HUES48 (cell line): ENCODE measurements at regions not wholly inside any gene's neighbourhood (a gene's known extent, or its start where the extent isn't known, plus 50 kb on each side); places are given as distances from the start of the nearest gene placed in this dataset.
"Not testable (repeated sequence)": the region's sequence is repeated elsewhere in the genome, so short reads cannot be mapped to it uniquely, and the experiment has no call there.

Experiments
- H3K27ac ChIP-seq: one replicate; pipeline ENCODE4 v1.7.0; 2013; ENCODE audit warnings: low read depth, low read length, inconsistent platforms
- H3K27me3 ChIP-seq: 2 replicates; pipeline ENCODE4 v1.6.1; 2013; ENCODE audit warnings: mild to moderate bottlenecking, low read length; ENCODE audit not compliant: control insufficient read depth, insufficient read depth
- H3K36me3 ChIP-seq: 2 replicates; pipeline ENCODE4 v1.6.1; 2013; ENCODE audit warnings: low read length; ENCODE audit not compliant: control insufficient read depth, insufficient read depth
- H3K4me1 ChIP-seq: 2 replicates; pipeline ENCODE4 v1.6.1; 2013; ENCODE audit warnings: mild to moderate bottlenecking, low read length; ENCODE audit not compliant: control insufficient read depth, insufficient read depth
- H3K4me3 ChIP-seq: 2 replicates; pipeline ENCODE4 v1.5.1; 2013; ENCODE audit warnings: mild to moderate bottlenecking, low read depth, low read length
- H3K9ac ChIP-seq: 2 replicates; pipeline ENCODE4 v1.6.1; 2013; ENCODE audit warnings: mild to moderate bottlenecking, low read depth, low read length, moderate library complexity
- H3K9me3 ChIP-seq: 2 replicates; pipeline ENCODE4 v1.6.1; 2013; ENCODE audit warnings: low read length; ENCODE audit not compliant: control insufficient read depth, insufficient read depth

- no peaks in the 10 kb centered on the region for H3K36me3 ChIP-seq
These were observed 1534.6 kb downstream of the SI start for GRCh38 chr3:163543662-163544061.

GRCh38 chr3:163541629-163542028 is 1536.7 kb downstream of the SI start:
- Histone ChIP-seq H3K9me3 (no peaks in the 10 kb centered on the region), H3K4me3 (no peak overlapping the region), H3K9ac (no peak overlapping the region), H3K27me3 (no peaks in the 10 kb centered on the region), H3K27ac (no peak overlapping the region), H3K36me3 (no peaks in the 10 kb centered on the region), H3K4me1 (no peaks in the 10 kb centered on the region)

More at GRCh38 chr3:163543662-163544061, 1534.6 kb downstream of the SI start:
- no peak overlapping the region for H3K27ac ChIP-seq
- no peaks in the 10 kb centered on the region; the same call in 1 of the 2 replicates for H3K4me1 ChIP-seq
- no peaks in the 10 kb centered on the region for H3K27me3 ChIP-seq
- H3K4me3 ChIP-seq: no peak overlapping the region
- H3K9ac ChIP-seq: no peak overlapping the region
- no peaks in the 10 kb centered on the region for H3K9me3 ChIP-seq

GRCh38 chr3:163538387-163538786 is 1539.9 kb downstream of the SI start:
- H3K4me1 ChIP-seq: no peaks in the 10 kb centered on the region

GRCh38 chr3:163533381-163533780 is 1544.9 kb downstream of the SI start:
- Histone ChIP-seq H3K36me3 (no peaks in the 10 kb centered on the region), H3K27ac (no peak overlapping the region), H3K4me3 (no peak overlapping the region), H3K4me1 (no peaks in the 10 kb centered on the region), H3K9ac (no peak overlapping the region), H3K27me3 (no peaks in the 10 kb centered on the region), H3K9me3 (no peaks in the 10 kb centered on the region)

More at GRCh38 chr3:163538387-163538786, 1539.9 kb downstream of the SI start:
- Histone ChIP-seq H3K27me3 (no peaks in the 10 kb centered on the region), H3K4me3 (no peak overlapping the region), H3K36me3 (no peaks in the 10 kb centered on the region), H3K9me3 (no peaks in the 10 kb centered on the region), H3K27ac (no peak overlapping the region), H3K9ac (no peak overlapping the region)

GRCh38 chr3:163523375-163523774 is 1554.9 kb downstream of the SI start:
- Histone ChIP-seq H3K27me3 (no peaks in the 10 kb centered on the region), H3K4me3 (no peak overlapping the region), H3K27ac (no peak overlapping the region)

DNA sequence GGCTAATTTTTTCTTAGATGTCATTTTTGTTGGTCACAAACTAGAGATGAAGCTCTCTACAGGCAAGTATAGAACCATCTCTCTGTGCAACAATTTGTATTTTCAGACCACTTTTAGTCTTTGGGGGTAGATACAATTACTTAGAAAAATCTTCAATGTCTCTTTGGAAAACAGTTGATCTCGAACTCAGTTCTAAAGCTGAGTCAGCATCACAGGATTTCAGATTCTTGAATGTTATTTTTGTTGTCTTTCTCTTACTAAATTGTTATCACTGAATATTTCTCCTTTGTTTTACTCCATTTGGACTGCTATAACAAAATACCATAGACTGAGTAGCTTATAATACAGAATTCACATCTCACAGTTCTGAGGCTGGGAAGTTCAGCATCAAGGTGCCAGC is 1557.0 kb downstream of the SI start:
- H3K27ac ChIP-seq: no peak overlapping the region
- H3K36me3 ChIP-seq: no peaks in the 10 kb centered on the region
- no peak overlapping the region for H3K4me3 ChIP-seq
- H3K4me1 ChIP-seq: no peaks in the 10 kb centered on the region
- no peaks in the 10 kb centered on the region for H3K27me3 ChIP-seq
- no peaks in the 10 kb centered on the region for H3K9me3 ChIP-seq
- H3K9ac ChIP-seq: no peak overlapping the region

More at GRCh38 chr3:163523375-163523774, 1554.9 kb downstream of the SI start:
- no peaks in the 10 kb centered on the region for H3K9me3 ChIP-seq
- no peak overlapping the region for H3K9ac ChIP-seq
- no peaks in the 10 kb centered on the region for H3K36me3 ChIP-seq
- H3K4me1 ChIP-seq: no peaks in the 10 kb centered on the region

DNA sequence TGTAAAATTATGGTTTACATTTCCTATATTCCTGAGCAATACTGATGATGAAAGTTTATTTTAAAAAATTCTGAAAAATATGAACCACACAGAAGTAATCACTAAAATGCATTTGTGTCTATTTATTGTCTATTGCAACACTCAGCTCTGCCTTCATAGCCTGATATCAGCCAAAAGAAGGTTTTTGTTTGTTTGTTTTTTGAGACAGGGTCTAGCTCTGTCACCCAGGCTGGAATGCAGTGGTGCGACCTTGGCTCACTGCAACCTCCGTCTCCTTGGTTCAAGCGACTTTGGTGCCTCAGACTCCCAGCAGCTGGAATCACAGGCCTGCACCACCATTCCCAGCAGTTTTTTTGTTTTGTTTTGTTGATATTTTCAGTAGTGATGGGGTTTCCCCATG is 1560.2 kb downstream of the SI start:
- no peak overlapping the region for H3K27ac ChIP-seq
- no peak overlapping the region for H3K4me3 ChIP-seq
- H3K9me3 ChIP-seq: no peaks in the 10 kb centered on the region
- H3K27me3 ChIP-seq: no peaks in the 10 kb centered on the region
- no peaks in the 10 kb centered on the region for H3K36me3 ChIP-seq
- H3K9ac ChIP-seq: no peak overlapping the region
- no peaks in the 10 kb centered on the region for H3K4me1 ChIP-seq

- H3K27me3 ChIP-seq: no peaks in the 10 kb centered on the region
- H3K27ac ChIP-seq: no peak overlapping the region
- no peak overlapping the region for H3K4me3 ChIP-seq
- H3K4me1 ChIP-seq: no peaks in the 10 kb centered on the region
- no peak overlapping the region for H3K9ac ChIP-seq
- no peaks in the 10 kb centered on the region for H3K9me3 ChIP-seq
- H3K36me3 ChIP-seq: no peaks in the 10 kb centered on the region
These were observed 1565.1 kb downstream of the SI start for GRCh38 chr3:163513149-163513657.

DNA sequence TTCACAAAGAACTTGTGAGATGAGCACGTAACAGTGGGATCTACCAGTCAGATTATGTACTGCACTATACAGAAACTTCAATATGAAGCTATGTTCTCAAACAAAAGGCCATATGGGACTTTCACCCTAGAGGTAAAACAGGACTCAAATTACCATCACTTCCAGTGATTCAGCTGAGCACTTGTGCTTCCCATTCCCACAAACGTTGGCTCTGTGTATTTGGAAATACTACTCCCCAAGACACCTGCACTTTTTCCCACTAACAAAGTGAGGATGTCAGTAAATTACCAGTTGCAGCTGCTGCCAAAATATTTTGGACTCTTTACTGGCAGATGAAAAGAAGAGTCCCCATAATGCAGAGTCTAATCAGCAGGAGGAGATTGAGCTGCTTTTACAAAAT is 1570.1 kb downstream of the SI start:
- Histone ChIP-seq H3K36me3 (no peaks in the 10 kb centered on the region), H3K27ac (no peak overlapping the region), H3K9ac (no peak overlapping the region), H3K4me1 (no peaks in the 10 kb centered on the region), H3K27me3 (no peaks in the 10 kb centered on the region), H3K4me3 (no peak overlapping the region), H3K9me3 (no peaks in the 10 kb centered on the region)

- Histone ChIP-seq H3K9ac (no peak overlapping the region), H3K36me3 (no peaks in the 10 kb centered on the region), H3K27me3 (no peaks in the 10 kb centered on the region), H3K27ac (no peak overlapping the region), H3K4me1 (no peaks in the 10 kb centered on the region), H3K9me3 (no peaks in the 10 kb centered on the region), H3K4me3 (no peak overlapping the region)
These were observed 1573.3 kb downstream of the SI start for GRCh38 chr3:163504974-163505373.

DNA sequence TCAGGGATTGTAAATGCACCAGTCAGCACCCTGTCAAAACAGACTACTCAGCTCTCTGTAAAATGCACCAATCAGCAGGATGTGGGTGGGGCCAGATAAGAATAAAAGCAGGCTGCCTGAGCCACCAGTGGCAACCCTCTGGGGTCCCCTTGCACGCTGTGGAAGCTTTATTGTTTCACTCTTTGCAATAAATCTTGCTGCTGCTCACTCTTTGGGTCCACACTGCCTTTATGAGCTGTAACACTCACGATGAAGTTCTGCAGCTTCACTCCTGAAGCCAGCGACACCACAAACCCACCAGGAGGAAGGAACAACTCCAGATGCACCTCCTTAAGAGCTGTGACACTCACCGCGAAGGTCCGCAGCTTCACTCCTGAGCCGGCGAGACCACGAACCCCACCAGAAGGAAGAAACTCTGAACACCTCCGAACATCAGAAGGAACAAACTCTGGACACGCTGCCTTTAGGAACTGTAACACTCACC is 1578.5 kb downstream of the SI start:
- not testable (repeated sequence) for H3K27ac ChIP-seq, H3K36me3 ChIP-seq, H3K4me3 ChIP-seq, H3K9ac ChIP-seq, H3K27me3 ChIP-seq, H3K4me1 ChIP-seq, H3K9me3 ChIP-seq
